ENCODE measurements at regions not wholly inside any gene's neighbourhood (a gene's known extent, or its start where the extent isn't known, plus 50 kb on each side); places are given as distances from the start of the nearest gene placed in this dataset.

DNA sequence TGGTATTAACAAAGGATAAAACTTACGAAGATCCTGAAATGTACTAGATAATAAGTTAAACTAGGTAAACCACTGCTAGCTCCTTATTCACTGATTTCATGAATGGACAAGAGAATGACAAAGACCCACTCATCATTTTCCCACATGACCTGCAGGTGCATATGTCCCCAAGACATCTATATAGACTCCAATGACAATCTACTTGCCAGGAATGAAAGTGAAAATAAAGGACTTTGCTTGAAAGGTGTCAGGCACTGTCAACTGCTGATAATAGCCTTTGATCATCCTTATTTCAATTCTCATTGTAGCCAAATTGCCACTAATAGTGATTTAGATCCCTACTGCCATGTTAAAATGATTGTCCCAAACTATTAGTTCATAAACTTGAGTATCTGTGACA, 321.8 kb downstream of the HACE1 start:
- TF ChIP-seq, protein P1, sequence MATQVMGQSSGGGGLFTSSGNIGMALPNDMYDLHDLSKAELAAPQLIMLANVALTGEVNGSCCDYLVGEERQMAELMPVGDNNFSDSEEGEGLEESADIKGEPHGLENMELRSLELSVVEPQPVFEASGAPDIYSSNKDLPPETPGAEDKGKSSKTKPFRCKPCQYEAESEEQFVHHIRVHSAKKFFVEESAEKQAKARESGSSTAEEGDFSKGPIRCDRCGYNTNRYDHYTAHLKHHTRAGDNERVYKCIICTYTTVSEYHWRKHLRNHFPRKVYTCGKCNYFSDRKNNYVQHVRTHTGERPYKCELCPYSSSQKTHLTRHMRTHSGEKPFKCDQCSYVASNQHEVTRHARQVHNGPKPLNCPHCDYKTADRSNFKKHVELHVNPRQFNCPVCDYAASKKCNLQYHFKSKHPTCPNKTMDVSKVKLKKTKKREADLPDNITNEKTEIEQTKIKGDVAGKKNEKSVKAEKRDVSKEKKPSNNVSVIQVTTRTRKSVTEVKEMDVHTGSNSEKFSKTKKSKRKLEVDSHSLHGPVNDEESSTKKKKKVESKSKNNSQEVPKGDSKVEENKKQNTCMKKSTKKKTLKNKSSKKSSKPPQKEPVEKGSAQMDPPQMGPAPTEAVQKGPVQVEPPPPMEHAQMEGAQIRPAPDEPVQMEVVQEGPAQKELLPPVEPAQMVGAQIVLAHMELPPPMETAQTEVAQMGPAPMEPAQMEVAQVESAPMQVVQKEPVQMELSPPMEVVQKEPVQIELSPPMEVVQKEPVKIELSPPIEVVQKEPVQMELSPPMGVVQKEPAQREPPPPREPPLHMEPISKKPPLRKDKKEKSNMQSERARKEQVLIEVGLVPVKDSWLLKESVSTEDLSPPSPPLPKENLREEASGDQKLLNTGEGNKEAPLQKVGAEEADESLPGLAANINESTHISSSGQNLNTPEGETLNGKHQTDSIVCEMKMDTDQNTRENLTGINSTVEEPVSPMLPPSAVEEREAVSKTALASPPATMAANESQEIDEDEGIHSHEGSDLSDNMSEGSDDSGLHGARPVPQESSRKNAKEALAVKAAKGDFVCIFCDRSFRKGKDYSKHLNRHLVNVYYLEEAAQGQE (IDR thresholded peaks at IDR 0.05; ENCODE audit: low read depth, low read length) = no peak
- TF ChIP-seq RXRA (IDR thresholded peaks at IDR 0.05; ENCODE audit: borderline replicate concordance, low read depth) = no peak
- TF ChIP-seq, protein P2, sequence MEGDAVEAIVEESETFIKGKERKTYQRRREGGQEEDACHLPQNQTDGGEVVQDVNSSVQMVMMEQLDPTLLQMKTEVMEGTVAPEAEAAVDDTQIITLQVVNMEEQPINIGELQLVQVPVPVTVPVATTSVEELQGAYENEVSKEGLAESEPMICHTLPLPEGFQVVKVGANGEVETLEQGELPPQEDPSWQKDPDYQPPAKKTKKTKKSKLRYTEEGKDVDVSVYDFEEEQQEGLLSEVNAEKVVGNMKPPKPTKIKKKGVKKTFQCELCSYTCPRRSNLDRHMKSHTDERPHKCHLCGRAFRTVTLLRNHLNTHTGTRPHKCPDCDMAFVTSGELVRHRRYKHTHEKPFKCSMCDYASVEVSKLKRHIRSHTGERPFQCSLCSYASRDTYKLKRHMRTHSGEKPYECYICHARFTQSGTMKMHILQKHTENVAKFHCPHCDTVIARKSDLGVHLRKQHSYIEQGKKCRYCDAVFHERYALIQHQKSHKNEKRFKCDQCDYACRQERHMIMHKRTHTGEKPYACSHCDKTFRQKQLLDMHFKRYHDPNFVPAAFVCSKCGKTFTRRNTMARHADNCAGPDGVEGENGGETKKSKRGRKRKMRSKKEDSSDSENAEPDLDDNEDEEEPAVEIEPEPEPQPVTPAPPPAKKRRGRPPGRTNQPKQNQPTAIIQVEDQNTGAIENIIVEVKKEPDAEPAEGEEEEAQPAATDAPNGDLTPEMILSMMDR (IDR thresholded peaks at IDR 0.05) = no peak
- TF ChIP-seq YY1 (IDR thresholded peaks at IDR 0.05; ENCODE audit: low read depth) = no peak
- no peak for TF ChIP-seq POLR2AphosphoS5 (IDR thresholded peaks at IDR 0.05; ENCODE audit: low read depth, low read length)
- TF ChIP-seq, protein P3, sequence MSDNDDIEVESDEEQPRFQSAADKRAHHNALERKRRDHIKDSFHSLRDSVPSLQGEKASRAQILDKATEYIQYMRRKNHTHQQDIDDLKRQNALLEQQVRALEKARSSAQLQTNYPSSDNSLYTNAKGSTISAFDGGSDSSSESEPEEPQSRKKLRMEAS (IDR thresholded peaks at IDR 0.05; ENCODE audit: low read depth) = no peak
- no peak for TF ChIP-seq EZH2phosphoT487 (IDR thresholded peaks at IDR 0.05; ENCODE audit: borderline replicate concordance, low read depth)
- TF ChIP-seq GABPA (IDR thresholded peaks at IDR 0.05; ENCODE audit: low read depth) = no peak
- TF ChIP-seq EP300 (IDR thresholded peaks at IDR 0.05; ENCODE audit: borderline replicate concordance in 1 of 2, low read depth in 1 of 2, low read length in 1 of 2) = no peak
- TF ChIP-seq MXI1 (IDR thresholded peaks at IDR 0.05; ENCODE audit: low read depth, low read length) = no peak
- no peak for TF ChIP-seq CHD2 (IDR thresholded peaks at IDR 0.05; ENCODE audit: low read length, partially characterized antibody)
